ENCODE measurements at regions not wholly inside any gene's neighbourhood (a gene's known extent, or its start where the extent isn't known, plus 50 kb on each side); places are given as distances from the start of the nearest gene placed in this dataset.

DNA sequence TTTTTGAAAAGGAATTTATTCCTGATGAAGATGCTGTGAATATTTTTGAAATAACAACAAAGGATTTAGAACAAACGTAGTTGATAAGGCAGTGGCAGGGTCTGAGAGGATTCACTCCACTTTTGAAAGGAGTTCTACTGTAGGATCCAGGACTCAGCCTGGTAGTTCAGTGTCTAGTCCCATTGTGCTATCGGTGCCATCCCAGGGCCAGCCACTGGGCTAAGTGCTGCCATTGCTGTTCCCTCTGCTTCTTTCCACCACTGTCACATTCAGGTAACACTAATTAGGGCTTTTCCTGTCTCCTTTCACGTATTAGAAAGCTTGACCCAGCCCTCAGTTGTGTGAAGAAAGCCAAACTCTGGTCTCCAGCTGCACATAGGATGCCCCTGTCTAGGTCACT is 177.3 kb downstream of the TEX36 start:
- no peaks in the 10 kb centered on the region for H3K36me3 ChIP-seq
- H3K27ac Mint-ChIP-seq = no peak overlapping the region
- no peak overlapping the region for H3K27ac ChIP-seq
- TF ChIP-seq EZH2 (IDR thresholded peaks at IDR 0.05) (no peak), CTCF (IDR thresholded peaks at IDR 0.05) (no peak), EZH2phosphoT487 (IDR thresholded peaks at IDR 0.05) (no peak)
- no peaks in the 10 kb centered on the region for H3F3A ChIP-seq (ENCODE audit: low read depth)
- no peaks in the 10 kb centered on the region for H3K9me3 ChIP-seq (ENCODE audit: low read depth)
- H3K27me3 Mint-ChIP-seq (ENCODE audit: insufficient read depth, low read depth) = peaks cover 2% of the 10 kb centered on the region
- no peak overlapping the region for H3K4me2 ChIP-seq
- no peak overlapping the region for H3K4me3 Mint-ChIP-seq
- no peak overlapping the region for H2AFZ ChIP-seq (replicated peaks)
- H3K36me3 Mint-ChIP-seq = no peaks in the 10 kb centered on the region
- H3K9me3 Mint-ChIP-seq = peaks cover 10% of the 10 kb centered on the region
- no peaks in the 10 kb centered on the region for H3K27me3 ChIP-seq
- no peaks in the 10 kb centered on the region for H4K20me1 ChIP-seq (ENCODE audit: low read depth)
- H3K4me1 Mint-ChIP-seq = peaks cover 2% of the 10 kb centered on the region
- H3K4me3 ChIP-seq = no peak overlapping the region
- no peaks in the 10 kb centered on the region for H3K4me1 ChIP-seq
- H3K9ac ChIP-seq = no peak overlapping the region
- DNase-seq (ENCODE audit: low spot score) = no peak
- no peaks in the 10 kb centered on the region for H3K79me2 ChIP-seq (ENCODE audit: low read depth)

- Histone ChIP-seq H3K27ac (no peak overlapping the region), H3K27me3 (no peaks in the 10 kb centered on the region), H3F3A (ENCODE audit: low read depth) (no peaks in the 10 kb centered on the region), H3K79me2 (ENCODE audit: low read depth) (no peaks in the 10 kb centered on the region), H3K9ac (no peak overlapping the region), H3K4me3 (no peak overlapping the region), H3K4me1 (no peaks in the 10 kb centered on the region), H3K4me2 (no peak overlapping the region), H2AFZ (replicated peaks) (no peak overlapping the region), H3K9me3 (ENCODE audit: low read depth) (no peaks in the 10 kb centered on the region), H3K36me3 (no peaks in the 10 kb centered on the region), H4K20me1 (ENCODE audit: low read depth) (no peaks in the 10 kb centered on the region)
- no peaks in the 10 kb centered on the region for H3K36me3 Mint-ChIP-seq
- H3K27ac Mint-ChIP-seq = no peak overlapping the region
- TF ChIP-seq EZH2phosphoT487 (IDR thresholded peaks at IDR 0.05) (no peak), EZH2 (IDR thresholded peaks at IDR 0.05) (no peak), CTCF (IDR thresholded peaks at IDR 0.05) (no peak)
- no peak overlapping the region for H3K4me3 Mint-ChIP-seq
- no peak for DNase-seq (ENCODE audit: low spot score)
- no peaks in the 10 kb centered on the region for H3K27me3 Mint-ChIP-seq (ENCODE audit: insufficient read depth, low read depth)
- no peaks in the 10 kb centered on the region for H3K9me3 Mint-ChIP-seq
- H3K4me1 Mint-ChIP-seq = no peaks in the 10 kb centered on the region
Observed at GRCh38 chr10:125502276-125502675, 180.7 kb downstream of the TEX36 start.

GRCh38 chr10:125495386-125495785 is 187.6 kb downstream of the TEX36 start:
- H3K9me3 Mint-ChIP-seq = no peaks in the 10 kb centered on the region
- H3K9me3 ChIP-seq (ENCODE audit: low read depth) = no peaks in the 10 kb centered on the region
- no peak overlapping the region for H3K9ac ChIP-seq
- H3K27me3 ChIP-seq = no peaks in the 10 kb centered on the region
- no peak for DNase-seq (ENCODE audit: low spot score)
- H3F3A ChIP-seq (ENCODE audit: low read depth) = no peaks in the 10 kb centered on the region
- no peaks in the 10 kb centered on the region for H3K79me2 ChIP-seq (ENCODE audit: low read depth)
- no peaks in the 10 kb centered on the region for H3K36me3 Mint-ChIP-seq
- no peak overlapping the region for H3K4me3 ChIP-seq
- TF ChIP-seq CTCF (IDR thresholded peaks at IDR 0.05) = no peak
- no peak for TF ChIP-seq EZH2phosphoT487 (IDR thresholded peaks at IDR 0.05)
- TF ChIP-seq EZH2 (IDR thresholded peaks at IDR 0.05) = no peak
- H3K4me3 Mint-ChIP-seq = no peak overlapping the region
- no peaks in the 10 kb centered on the region for H3K4me1 ChIP-seq
- H4K20me1 ChIP-seq (ENCODE audit: low read depth) = no peaks in the 10 kb centered on the region
- H3K4me1 Mint-ChIP-seq = peaks cover 26% of the 10 kb centered on the region
- H3K27me3 Mint-ChIP-seq (ENCODE audit: insufficient read depth, low read depth) = peaks cover 2% of the 10 kb centered on the region
- no peak overlapping the region for H3K27ac Mint-ChIP-seq
- no peak overlapping the region for H2AFZ ChIP-seq (replicated peaks)
- no peak overlapping the region for H3K4me2 ChIP-seq
- H3K36me3 ChIP-seq = no peaks in the 10 kb centered on the region
- no peak overlapping the region for H3K27ac ChIP-seq

Measured in neural progenitor cell (in vitro differentiated cells).